AG09319 (cell line): ENCODE measurements at regions not wholly inside any gene's neighbourhood (a gene's known extent, or its start where the extent isn't known, plus 50 kb on each side); places are given as distances from the start of the nearest gene placed in this dataset.

ENCODE experiments used
- DNase-seq: peaks from one replicate; pipeline ENCODE4 v3.0.0-alpha.2; 2010; ENCODE audit warnings: low read depth; ENCODE audit errors: extremely low read depth
- TF ChIP-seq, protein P1 (sequence below): IDR thresholded peaks from 2 replicates; pipeline ENCODE4 v1.5.1; 2011; ENCODE audit warnings: low read depth, mild to moderate bottlenecking, inconsistent platforms, low read length, moderate library complexity

DNA sequence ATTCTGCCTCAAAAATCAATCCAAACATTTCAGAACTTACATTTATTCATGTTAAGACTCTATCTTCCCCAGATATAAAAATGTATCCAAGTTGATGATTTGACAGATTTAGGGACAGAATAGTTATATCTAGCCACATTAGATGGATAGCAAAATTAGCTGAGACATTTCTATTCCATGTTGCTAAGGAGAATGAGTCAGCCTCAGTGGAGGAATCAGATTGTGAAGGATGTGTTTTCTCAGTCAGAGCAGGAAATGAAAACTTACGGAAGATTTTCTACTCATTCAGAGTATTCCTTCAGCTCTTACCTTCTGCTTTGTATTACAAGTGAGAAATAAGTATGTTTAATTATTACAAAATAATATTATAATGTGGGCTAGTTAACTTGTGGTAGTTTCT, 556.3 kb upstream of the ANO3 start:
- TF ChIP-seq, protein P1, sequence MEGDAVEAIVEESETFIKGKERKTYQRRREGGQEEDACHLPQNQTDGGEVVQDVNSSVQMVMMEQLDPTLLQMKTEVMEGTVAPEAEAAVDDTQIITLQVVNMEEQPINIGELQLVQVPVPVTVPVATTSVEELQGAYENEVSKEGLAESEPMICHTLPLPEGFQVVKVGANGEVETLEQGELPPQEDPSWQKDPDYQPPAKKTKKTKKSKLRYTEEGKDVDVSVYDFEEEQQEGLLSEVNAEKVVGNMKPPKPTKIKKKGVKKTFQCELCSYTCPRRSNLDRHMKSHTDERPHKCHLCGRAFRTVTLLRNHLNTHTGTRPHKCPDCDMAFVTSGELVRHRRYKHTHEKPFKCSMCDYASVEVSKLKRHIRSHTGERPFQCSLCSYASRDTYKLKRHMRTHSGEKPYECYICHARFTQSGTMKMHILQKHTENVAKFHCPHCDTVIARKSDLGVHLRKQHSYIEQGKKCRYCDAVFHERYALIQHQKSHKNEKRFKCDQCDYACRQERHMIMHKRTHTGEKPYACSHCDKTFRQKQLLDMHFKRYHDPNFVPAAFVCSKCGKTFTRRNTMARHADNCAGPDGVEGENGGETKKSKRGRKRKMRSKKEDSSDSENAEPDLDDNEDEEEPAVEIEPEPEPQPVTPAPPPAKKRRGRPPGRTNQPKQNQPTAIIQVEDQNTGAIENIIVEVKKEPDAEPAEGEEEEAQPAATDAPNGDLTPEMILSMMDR: no peak
- no peak for DNase-seq

DNA sequence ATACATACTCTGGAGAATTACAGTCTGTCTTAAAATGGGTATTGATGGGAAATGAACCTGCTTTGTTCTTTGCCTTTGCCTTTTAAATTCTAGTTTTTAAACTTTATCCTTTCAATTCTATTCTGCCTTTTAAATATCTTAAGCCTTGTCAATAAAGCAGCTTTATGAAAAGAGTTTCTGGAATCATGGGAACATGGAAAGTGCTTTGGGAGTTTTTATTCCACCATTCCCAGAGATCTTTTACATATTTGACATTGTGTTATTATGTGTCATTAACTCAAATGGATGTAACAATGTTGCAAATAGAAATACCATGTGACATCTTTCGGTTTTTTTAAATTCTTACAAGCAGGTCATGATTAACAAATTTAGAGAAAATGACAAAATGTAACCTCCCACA, 555.7 kb upstream of the ANO3 start:
- no peak for DNase-seq
- TF ChIP-seq, protein P1: no peak

DNA sequence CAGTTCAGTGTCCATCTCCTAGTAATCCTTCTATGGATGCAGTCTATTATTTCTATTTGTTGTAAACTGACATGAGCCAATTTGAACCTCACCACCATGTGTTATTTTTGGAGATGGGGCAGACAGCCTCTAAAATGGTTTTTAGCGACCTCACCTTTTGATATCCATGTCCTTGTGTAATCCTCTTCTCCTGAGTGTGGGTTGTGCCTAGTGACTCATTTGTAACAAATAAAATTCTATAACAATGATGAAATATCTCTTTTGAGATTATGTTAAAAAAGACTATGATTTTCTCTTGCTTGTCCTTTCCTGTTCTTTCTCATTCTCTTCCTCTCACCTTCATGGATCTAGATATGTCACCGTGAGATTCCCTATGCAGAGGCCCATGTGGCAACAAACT, 554.6 kb upstream of the ANO3 start:
- no peak for DNase-seq
- TF ChIP-seq, protein P1: no peak

DNA sequence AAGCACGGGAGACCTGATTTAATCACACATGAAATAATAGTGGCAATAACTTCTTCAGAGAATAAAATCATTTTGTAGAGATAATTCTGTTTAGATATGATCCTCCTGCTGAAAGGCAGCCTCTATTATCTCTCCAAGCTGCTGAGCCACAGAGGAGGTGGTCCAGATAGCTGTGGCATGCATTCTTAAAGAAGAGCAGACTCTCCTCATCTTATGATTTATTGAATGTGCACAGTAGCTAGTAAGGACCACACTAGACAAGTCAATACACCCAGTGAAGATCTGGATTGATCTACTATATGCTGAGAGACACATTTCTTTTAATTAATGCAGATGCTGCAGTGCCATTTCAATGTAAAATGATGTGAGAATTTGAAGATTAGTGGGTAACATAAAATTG, 552.9 kb upstream of the ANO3 start:
- TF ChIP-seq, protein P1: no peak
- DNase-seq: no peak

DNA sequence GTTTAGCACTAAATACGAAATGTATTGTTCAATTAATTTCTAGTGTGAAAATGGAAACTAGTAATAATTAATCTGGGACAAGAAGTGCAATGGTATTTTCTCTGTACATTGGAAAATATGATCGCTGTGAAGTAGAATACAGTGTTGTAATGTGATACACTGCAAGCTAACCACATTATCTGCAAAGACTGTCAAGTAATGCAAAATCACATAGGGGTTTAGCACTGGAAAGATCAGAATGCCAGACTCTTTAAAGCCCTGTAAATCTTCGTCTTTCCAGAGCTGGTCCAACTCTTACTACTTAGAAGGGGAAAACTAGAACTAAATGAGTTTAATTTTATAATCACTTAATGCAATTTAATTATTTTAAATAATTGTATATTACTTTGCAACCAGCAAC, 544.5 kb upstream of the ANO3 start:
- TF ChIP-seq, protein P1: no peak
- DNase-seq: no peak

DNA sequence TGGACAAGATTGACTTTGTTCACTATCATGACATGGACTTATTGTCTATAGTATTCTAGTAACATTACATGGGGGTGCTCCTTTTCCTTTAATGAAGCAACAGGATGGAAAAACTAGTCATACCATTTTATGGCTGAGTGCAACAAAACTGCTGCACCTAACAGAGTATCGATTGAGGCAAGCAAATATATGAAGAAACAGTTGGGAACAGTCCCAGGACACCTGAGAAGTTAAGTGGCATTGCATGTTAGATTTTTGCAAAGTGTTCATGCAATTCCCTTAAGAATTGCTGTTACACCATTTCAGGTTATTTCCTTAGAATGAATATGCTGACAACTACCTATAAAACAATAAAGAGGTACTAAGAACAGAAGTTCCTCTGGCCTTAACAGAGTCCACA, 541.5 kb upstream of the ANO3 start:
- TF ChIP-seq, protein P1: no peak
- no peak for DNase-seq

DNA sequence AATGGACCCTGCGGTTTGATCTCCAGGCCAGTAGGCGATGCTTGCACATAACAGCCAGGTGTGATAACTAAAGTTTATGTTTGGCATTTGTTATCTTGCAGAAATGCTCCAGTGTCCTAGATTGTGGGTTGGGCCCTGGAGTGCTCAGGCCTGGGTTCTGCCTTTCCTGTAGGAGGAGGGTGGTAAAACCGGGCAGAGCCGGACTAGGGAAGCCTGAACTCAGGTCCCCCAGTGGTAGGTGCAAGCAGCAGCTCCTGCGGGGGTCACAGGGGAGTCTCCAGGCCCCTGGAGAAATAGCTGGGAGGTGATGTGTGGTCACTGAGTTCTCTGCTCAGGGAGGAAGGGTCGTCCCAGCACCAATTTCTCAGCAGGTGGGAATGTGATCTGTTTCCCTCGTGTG, 538.3 kb upstream of the ANO3 start:
- no peak for DNase-seq
- TF ChIP-seq, protein P1: no peak
